Panc1 (cell line): ENCODE measurements at regions not wholly inside any gene's neighbourhood (a gene's known extent, or its start where the extent isn't known, plus 50 kb on each side); places are given as distances from the start of the nearest gene placed in this dataset.
"Not testable (repeated sequence)": the region's sequence is repeated elsewhere in the genome, so short reads cannot be mapped to it uniquely, and the experiment has no call there.

Experiments
- ATAC-seq: fragments of 200-7000 bp; cut with Tn5 transposase; 2 replicates; pipeline ENCODE4 v1.9.1; 2020; ENCODE audit warnings: mild to moderate bottlenecking, moderate library complexity
- BruUV-seq: library from RNA; stranded (reverse); fragments of 400-500 nt; replicated peaks from 2 replicates; lab custom pipeline; 2021; lab: Mats Ljungman, UMichigan
- CTCF ChIA-PET: fragments of 300-600 bp; sonication (Branson Sonifier 250); formaldehyde crosslinking; loops from one replicate; lab custom pipeline; 2022; ENCODE audit warnings: antibody characterized with exemption; lab: Charles Lee
- POLR2A ChIA-PET: fragments of 300-600 bp; sonication (Branson Sonifier 250); formaldehyde crosslinking; loops from one replicate; lab custom pipeline; 2022; ENCODE audit warnings: antibody characterized with exemption; lab: Charles Lee
- DNase-seq: peaks from one replicate; pipeline ENCODE4 v3.0.0-alpha.2; 2010; ENCODE audit warnings: low read depth, low spot score
- H3K27ac ChIP-seq: 2 replicates; pipeline ENCODE4 v1.5.1; 2011; ENCODE audit warnings: mild to moderate bottlenecking, low read length, inconsistent platforms
- H3K27me3 ChIP-seq: fragments of 200-500 bp; sonication (Bioruptor generic); 2 replicates; pipeline ENCODE4 v1.6.0; 2014; ENCODE audit warnings: low read length, inconsistent platforms; ENCODE audit not compliant: control insufficient read depth, insufficient read depth
- H3K36me3 ChIP-seq: fragments of 200-500 bp; sonication (Bioruptor generic); 2 replicates; pipeline ENCODE4 v1.5.1; 2014; ENCODE audit warnings: inconsistent platforms, mild to moderate bottlenecking, low read length, moderate library complexity; ENCODE audit not compliant: control insufficient read depth, insufficient read depth
- H3K4me1 ChIP-seq: 2 replicates; pipeline ENCODE4 v1.5.1; 2011; ENCODE audit warnings: inconsistent platforms, mild to moderate bottlenecking, low read length, moderate library complexity; ENCODE audit not compliant: control insufficient read depth, insufficient read depth
- H3K4me3 ChIP-seq, 2 experiments: 2 replicates each; pipeline ENCODE4 v1.5.1; 2011 to 2012; ENCODE audit warnings: low read depth in 2 of 2, low read length in 2 of 2, mild to moderate bottlenecking in 2 of 2, inconsistent platforms in 1 of 2, moderate library complexity in 1 of 2
- H3K9me3 ChIP-seq: fragments of 200-500 bp; sonication (Bioruptor generic); 2 replicates; pipeline ENCODE4 v1.5.1; 2014; ENCODE audit warnings: low read depth, mild to moderate bottlenecking, inconsistent platforms, low read length, moderate library complexity; ENCODE audit not compliant: control insufficient read depth, insufficient read depth
- POLR2AphosphoS5 ChIP-seq: IDR thresholded peaks from 2 replicates; pipeline ENCODE4 v1.6.1; 2012; ENCODE audit warnings: mild to moderate bottlenecking, low read depth, low read length, moderate library complexity
- SIN3A ChIP-seq: IDR thresholded peaks from 2 replicates; pipeline ENCODE4 v1.6.1; 2012; ENCODE audit warnings: low read depth, mild to moderate bottlenecking, low read length, moderate library complexity, borderline replicate concordance; ENCODE audit not compliant: insufficient read depth
- TCF7L2 ChIP-seq: IDR thresholded peaks from 2 replicates; pipeline ENCODE4 v1.6.1; 2011; ENCODE audit warnings: mild to moderate bottlenecking, low read depth, low read length, inconsistent platforms
- in situ Hi-C: cut with HindIII; loops from 2 replicates; pipeline ENCODE4 v1.10.0; 2016; ENCODE audit warnings: low sequenced_read_pairs, low pct_unique_long_range_greater_than_20kb
- intact Hi-C: fragments of 100-400 bp; cut with micrococcal nuclease; formaldehyde crosslinking; loops from one replicate; pipeline ENCODE4 v1.10.0; 2022; ENCODE audit not compliant: unreplicated experiment
- TF ChIP-seq, protein P1 (sequence below): fragments of 450-650 bp; IDR thresholded peaks from 2 replicates; pipeline ENCODE4 v1.5.1; 2017; ENCODE audit warnings: mild to moderate bottlenecking
- TF ChIP-seq, protein P2 (sequence below), 2 experiments: IDR thresholded peaks; 2 replicates each; pipeline ENCODE4 v1.6.1; 2011 to 2012; ENCODE audit warnings: low read depth in 2 of 2, control low read depth in 1 of 2, low read length in 1 of 2, mild to moderate bottlenecking in 1 of 2, moderate library complexity in 1 of 2; ENCODE audit not compliant: insufficient read depth in 1 of 2

DNA sequence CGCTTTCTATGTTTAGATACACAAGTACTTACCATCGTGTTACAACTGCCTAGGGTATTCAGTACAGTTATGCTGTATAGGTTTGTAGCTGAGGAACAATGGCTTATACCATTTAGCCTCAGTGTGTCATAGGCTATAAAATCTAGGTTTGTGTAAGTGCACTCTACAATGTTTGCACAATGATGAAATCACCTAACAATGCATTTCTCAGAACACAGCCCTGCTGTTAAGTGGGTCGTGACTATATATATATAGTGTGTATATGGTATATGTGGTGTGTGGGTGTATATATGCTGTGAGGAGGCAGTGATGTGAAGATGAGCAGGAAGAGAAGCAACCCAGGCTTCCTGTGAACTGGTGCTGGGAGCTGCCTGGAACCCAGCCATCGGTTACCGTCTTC, 65.6 kb upstream of the MKI67 start:
- Histone ChIP-seq H3K4me1 (no peaks in the 10 kb centered on the region), H3K27ac (no peak overlapping the region), H3K9me3 (no peaks in the 10 kb centered on the region), H3K27me3 (no peaks in the 10 kb centered on the region), H3K36me3 (no peaks in the 10 kb centered on the region), H3K4me3 (no peak overlapping the region)
- intact Hi-C loops = no loop called here
- in situ Hi-C loops = no loop called here
- no peak for DNase-seq
- no TSS peak for BruUV-seq
- ChIA-PET POLR2A (no interaction called here), CTCF (interaction anchor here (1.0 kb wide), 1 partner anchor 13 kb away, joined by 3 read pairs; no protein-coding TSS in a partner anchor)
- ATAC-seq = peak; percentile 91
- TF ChIP-seq, protein P1, sequence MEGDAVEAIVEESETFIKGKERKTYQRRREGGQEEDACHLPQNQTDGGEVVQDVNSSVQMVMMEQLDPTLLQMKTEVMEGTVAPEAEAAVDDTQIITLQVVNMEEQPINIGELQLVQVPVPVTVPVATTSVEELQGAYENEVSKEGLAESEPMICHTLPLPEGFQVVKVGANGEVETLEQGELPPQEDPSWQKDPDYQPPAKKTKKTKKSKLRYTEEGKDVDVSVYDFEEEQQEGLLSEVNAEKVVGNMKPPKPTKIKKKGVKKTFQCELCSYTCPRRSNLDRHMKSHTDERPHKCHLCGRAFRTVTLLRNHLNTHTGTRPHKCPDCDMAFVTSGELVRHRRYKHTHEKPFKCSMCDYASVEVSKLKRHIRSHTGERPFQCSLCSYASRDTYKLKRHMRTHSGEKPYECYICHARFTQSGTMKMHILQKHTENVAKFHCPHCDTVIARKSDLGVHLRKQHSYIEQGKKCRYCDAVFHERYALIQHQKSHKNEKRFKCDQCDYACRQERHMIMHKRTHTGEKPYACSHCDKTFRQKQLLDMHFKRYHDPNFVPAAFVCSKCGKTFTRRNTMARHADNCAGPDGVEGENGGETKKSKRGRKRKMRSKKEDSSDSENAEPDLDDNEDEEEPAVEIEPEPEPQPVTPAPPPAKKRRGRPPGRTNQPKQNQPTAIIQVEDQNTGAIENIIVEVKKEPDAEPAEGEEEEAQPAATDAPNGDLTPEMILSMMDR = no peak
- TF ChIP-seq POLR2AphosphoS5 = no peak
- TF ChIP-seq TCF7L2 = no peak
- TF ChIP-seq, protein P2, sequence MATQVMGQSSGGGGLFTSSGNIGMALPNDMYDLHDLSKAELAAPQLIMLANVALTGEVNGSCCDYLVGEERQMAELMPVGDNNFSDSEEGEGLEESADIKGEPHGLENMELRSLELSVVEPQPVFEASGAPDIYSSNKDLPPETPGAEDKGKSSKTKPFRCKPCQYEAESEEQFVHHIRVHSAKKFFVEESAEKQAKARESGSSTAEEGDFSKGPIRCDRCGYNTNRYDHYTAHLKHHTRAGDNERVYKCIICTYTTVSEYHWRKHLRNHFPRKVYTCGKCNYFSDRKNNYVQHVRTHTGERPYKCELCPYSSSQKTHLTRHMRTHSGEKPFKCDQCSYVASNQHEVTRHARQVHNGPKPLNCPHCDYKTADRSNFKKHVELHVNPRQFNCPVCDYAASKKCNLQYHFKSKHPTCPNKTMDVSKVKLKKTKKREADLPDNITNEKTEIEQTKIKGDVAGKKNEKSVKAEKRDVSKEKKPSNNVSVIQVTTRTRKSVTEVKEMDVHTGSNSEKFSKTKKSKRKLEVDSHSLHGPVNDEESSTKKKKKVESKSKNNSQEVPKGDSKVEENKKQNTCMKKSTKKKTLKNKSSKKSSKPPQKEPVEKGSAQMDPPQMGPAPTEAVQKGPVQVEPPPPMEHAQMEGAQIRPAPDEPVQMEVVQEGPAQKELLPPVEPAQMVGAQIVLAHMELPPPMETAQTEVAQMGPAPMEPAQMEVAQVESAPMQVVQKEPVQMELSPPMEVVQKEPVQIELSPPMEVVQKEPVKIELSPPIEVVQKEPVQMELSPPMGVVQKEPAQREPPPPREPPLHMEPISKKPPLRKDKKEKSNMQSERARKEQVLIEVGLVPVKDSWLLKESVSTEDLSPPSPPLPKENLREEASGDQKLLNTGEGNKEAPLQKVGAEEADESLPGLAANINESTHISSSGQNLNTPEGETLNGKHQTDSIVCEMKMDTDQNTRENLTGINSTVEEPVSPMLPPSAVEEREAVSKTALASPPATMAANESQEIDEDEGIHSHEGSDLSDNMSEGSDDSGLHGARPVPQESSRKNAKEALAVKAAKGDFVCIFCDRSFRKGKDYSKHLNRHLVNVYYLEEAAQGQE (IDR thresholded peaks at IDR 0.05; ENCODE audit: insufficient read depth in 1 of 2, low read depth in 2 of 2, low read length in 1 of 2) = no peak
- no peak for TF ChIP-seq SIN3A

- ATAC-seq, in situ Hi-C loops, intact Hi-C loops: not testable (repeated sequence)
Observed at GRCh38 chr10:128201826-128202225, 75.6 kb upstream of the MKI67 start.

GRCh38 chr10:128203028-128203427, 76.8 kb upstream of the MKI67 start:
- no peaks in the 10 kb centered on the region for H3K36me3 ChIP-seq
- ATAC-seq (no peak), DNase-seq (no peak)
- peaks cover 6% of the 10 kb centered on the region; the same call in 1 of the 2 replicates for H3K27me3 ChIP-seq
- no peak overlapping the region for H3K27ac ChIP-seq
- in situ Hi-C loops = no loop called here
- CTCF ChIA-PET = no interaction called here
- no peaks in the 10 kb centered on the region for H3K9me3 ChIP-seq
- H3K4me1 ChIP-seq = no peaks in the 10 kb centered on the region
- BruUV-seq = no TSS peak
- intact Hi-C loops = no loop called here
- POLR2A ChIA-PET = no interaction called here
- no peak overlapping the region for H3K4me3 ChIP-seq
- TF ChIP-seq SIN3A (no peak), POLR2AphosphoS5 (no peak), TCF7L2 (no peak)
- TF ChIP-seq, protein P1 = no peak
- TF ChIP-seq, protein P2 (IDR thresholded peaks at IDR 0.05; ENCODE audit: insufficient read depth in 1 of 2, low read depth in 2 of 2, low read length in 1 of 2) = no peak

More at GRCh38 chr10:128201826-128202225, 75.6 kb upstream of the MKI67 start:
- POLR2A ChIA-PET, H3K36me3 ChIP-seq, H3K4me3 ChIP-seq, H3K4me1 ChIP-seq, H3K27me3 ChIP-seq, H3K27ac ChIP-seq, H3K9me3 ChIP-seq, DNase-seq, CTCF ChIA-PET, BruUV-seq: not testable (repeated sequence)
